ENCODE measurements at regions not wholly inside any gene's neighbourhood (a gene's known extent, or its start where the extent isn't known, plus 50 kb on each side); places are given as distances from the start of the nearest gene placed in this dataset.
"Not testable (repeated sequence)": the region's sequence is repeated elsewhere in the genome, so short reads cannot be mapped to it uniquely, and the experiment has no call there.

DNA sequence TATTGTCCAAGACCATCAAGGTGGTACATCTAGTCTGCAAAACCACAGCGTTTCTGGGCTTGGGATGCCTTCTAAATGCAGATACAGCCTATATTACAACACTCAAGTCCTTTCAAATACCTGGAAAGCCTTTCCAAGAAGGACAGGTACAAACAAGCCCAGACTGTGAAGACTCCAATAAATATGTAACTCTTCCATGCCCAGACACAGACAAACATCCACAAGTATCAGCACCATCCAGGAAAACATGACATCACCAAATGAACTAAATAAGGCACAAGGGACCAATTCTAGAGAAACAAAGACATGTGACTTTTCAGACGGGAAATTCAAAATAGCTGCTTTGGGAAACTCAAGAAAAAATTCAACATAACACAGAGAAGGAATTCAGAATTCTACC is 152.7 kb upstream of the POC5 start:
- DNase-seq (ENCODE audit: low read depth): no peak
- TF ChIP-seq, protein P1, sequence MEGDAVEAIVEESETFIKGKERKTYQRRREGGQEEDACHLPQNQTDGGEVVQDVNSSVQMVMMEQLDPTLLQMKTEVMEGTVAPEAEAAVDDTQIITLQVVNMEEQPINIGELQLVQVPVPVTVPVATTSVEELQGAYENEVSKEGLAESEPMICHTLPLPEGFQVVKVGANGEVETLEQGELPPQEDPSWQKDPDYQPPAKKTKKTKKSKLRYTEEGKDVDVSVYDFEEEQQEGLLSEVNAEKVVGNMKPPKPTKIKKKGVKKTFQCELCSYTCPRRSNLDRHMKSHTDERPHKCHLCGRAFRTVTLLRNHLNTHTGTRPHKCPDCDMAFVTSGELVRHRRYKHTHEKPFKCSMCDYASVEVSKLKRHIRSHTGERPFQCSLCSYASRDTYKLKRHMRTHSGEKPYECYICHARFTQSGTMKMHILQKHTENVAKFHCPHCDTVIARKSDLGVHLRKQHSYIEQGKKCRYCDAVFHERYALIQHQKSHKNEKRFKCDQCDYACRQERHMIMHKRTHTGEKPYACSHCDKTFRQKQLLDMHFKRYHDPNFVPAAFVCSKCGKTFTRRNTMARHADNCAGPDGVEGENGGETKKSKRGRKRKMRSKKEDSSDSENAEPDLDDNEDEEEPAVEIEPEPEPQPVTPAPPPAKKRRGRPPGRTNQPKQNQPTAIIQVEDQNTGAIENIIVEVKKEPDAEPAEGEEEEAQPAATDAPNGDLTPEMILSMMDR (IDR thresholded peaks at IDR 0.05; ENCODE audit: low read depth, low read length, missing control alignments): no peak
- no peak overlapping the region for H3K4me3 ChIP-seq (ENCODE audit: low read depth, low read length)

GRCh38 chr5:75862872-75863271 is 145.6 kb upstream of the POC5 start:
- no peak for DNase-seq (ENCODE audit: low read depth)
- H3K4me3 ChIP-seq (ENCODE audit: low read depth, low read length): no peak overlapping the region
- TF ChIP-seq, protein P1 (IDR thresholded peaks at IDR 0.05; ENCODE audit: low read depth, low read length, missing control alignments): no peak

DNA sequence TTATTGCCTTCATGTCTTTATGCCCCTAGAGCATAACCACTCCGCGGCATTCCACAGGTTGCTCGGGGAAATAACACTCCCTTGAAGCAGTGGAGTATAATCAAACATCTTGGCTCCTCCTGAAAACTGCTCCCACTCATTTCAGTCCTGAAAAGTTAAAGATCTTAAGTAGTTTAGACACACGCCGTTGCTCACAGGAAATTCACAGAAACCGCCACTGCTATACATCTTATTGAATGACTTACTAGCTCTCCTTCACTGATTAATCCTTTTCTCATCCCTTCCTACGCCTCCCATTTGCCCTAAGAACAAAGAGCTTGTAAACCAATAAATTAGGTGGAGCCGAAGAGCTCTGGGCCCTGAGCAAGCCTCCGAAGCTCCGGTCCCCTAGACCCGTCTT is 142.4 kb upstream of the POC5 start:
- not testable (repeated sequence) for DNase-seq (ENCODE audit: low read depth); H3K4me3 ChIP-seq (ENCODE audit: low read depth, low read length)

GRCh38 chr5:75856056-75856455 is 138.8 kb upstream of the POC5 start:
- no peak for DNase-seq (ENCODE audit: low read depth)
- no peak overlapping the region for H3K4me3 ChIP-seq (ENCODE audit: low read depth, low read length)
- TF ChIP-seq, protein P1 (IDR thresholded peaks at IDR 0.05; ENCODE audit: low read depth, low read length, missing control alignments): no peak

DNA sequence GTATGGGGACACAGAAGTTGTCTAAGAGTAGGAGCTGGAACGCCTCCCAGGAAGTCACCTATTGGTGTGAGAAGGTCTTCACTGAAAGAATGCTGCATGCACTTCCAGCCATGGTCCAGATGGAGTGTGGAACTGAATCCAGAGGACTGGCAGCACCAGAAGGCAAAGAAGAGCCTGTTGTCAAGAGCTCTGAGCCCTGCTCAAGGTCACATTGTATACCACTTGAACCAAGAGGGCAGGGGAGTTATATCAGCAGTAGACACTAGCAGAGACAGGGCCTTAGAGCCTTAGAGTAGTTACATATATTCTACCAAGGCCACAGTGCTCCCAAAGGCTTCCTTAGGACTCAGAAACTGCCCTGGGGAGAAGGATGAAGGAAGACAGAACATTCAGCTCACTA is 130.8 kb upstream of the POC5 start:
- DNase-seq (ENCODE audit: low read depth): no peak
- TF ChIP-seq, protein P1 (IDR thresholded peaks at IDR 0.05; ENCODE audit: low read depth, low read length, missing control alignments): no peak
- H3K4me3 ChIP-seq (ENCODE audit: low read depth, low read length): no peak overlapping the region

GRCh38 chr5:75847561-75848021 is 130.4 kb upstream of the POC5 start:
- peak; percentile 84 for DNase-seq (ENCODE audit: low read depth)

DNA sequence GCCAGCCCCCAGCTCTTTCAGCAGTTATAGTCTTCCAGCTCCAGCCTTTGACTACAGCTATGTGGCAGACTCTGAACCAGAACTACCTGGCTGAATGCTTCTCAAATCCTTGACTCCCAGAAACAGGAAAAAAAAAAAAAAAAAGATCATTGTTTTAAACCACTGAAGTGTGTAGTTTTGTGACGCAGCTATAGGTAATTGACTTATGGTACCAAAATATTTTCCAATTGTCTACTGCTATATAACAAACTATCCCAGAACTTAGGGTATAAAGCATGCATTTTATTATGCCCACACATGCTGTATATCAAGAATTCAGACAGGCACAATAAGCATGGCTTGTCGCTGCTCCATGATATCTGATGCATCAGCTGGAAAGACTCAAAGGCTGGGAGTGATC is 127.1 kb upstream of the POC5 start:
- DNase-seq (ENCODE audit: low read depth): no peak
- TF ChIP-seq, protein P1 (IDR thresholded peaks at IDR 0.05; ENCODE audit: low read depth, low read length, missing control alignments): no peak
- H3K4me3 ChIP-seq (ENCODE audit: low read depth, low read length): no peak overlapping the region

More at GRCh38 chr5:75847561-75848021, 130.4 kb upstream of the POC5 start:
- TF ChIP-seq, protein P1 (IDR thresholded peaks at IDR 0.05; ENCODE audit: low read depth, low read length, missing control alignments): no peak
- peak overlapping the region; percentile 22; the same call in 1 of the 2 replicates for H3K4me3 ChIP-seq (ENCODE audit: low read depth, low read length)
